ENCODE measurements at regions not wholly inside any gene's neighbourhood (a gene's known extent, or its start where the extent isn't known, plus 50 kb on each side); places are given as distances from the start of the nearest gene placed in this dataset.

DNA sequence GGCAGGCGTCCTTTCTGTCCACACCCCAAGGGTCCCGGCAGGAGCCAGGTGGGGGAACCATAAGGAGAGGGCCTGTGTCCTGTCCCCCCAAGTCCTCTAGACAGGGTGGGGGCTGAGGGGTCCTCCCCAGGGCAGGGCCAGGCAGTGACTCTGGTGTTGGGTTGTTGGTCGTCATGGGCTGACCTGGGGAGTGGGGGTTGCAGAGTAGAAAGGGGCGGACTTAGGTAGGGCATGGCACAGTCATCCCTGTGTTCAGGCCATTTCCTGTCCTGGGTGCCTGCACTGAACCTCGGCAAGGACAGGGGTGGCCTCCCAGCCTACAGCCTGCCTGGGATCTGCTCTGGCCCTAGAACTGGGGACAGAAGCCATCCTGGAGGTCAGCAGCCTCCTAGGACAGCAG, 356.2 kb downstream of the TMEM121 start:
- TF ChIP-seq CTCF (IDR thresholded peaks at IDR 0.05) = no peak
- no peak for TF ChIP-seq POLR2A (IDR thresholded peaks at IDR 0.05)

All from stomach (tissue), 4 donors.